NB4 (cell line): ENCODE measurements at regions not wholly inside any gene's neighbourhood (a gene's known extent, or its start where the extent isn't known, plus 50 kb on each side); places are given as distances from the start of the nearest gene placed in this dataset.

Experiments used
- DNase-seq: peaks from one replicate; pipeline ENCODE4 v3.0.0; 2010; ENCODE audit warnings: low read depth
- H3K4me3 ChIP-seq: one replicate; pipeline ENCODE4 v1.5.1; 2011; ENCODE audit warnings: mild to moderate bottlenecking, low read depth, low read length, moderate library complexity
- CTCF ChIP-seq: IDR thresholded peaks from one replicate; pipeline ENCODE4 v1.5.1; 2012; ENCODE audit warnings: low read depth, low read length
- MAX ChIP-seq: IDR thresholded peaks from 2 replicates; pipeline ENCODE4 v1.6.1; 2011; ENCODE audit warnings: low read depth, low read length
- MYC ChIP-seq: IDR thresholded peaks from 2 replicates; pipeline ENCODE4 v1.6.1; 2011; ENCODE audit warnings: low read depth, low read length
- POLR2A ChIP-seq: IDR thresholded peaks from 2 replicates; pipeline ENCODE4 v1.6.1; 2011; ENCODE audit warnings: mild to moderate bottlenecking; ENCODE audit not compliant: insufficient read length; ENCODE audit errors: extremely low read depth

GRCh38 chr4:43360296-43360695, 467.8 kb downstream of the GRXCR1 start:
- DNase-seq, result no peak
- no peak for TF ChIP-seq MAX
- TF ChIP-seq MYC, result no peak
- H3K4me3 ChIP-seq, result no peak overlapping the region

GRCh38 chr4:43362875-43363636, 470.5 kb downstream of the GRXCR1 start:
- no peak overlapping the region for H3K4me3 ChIP-seq
- no peak for DNase-seq
- TF ChIP-seq MAX, result no peak
- no peak for TF ChIP-seq MYC
- no peak for TF ChIP-seq POLR2A
- no peak for TF ChIP-seq CTCF

GRCh38 chr4:43369036-43369594, 476.6 kb downstream of the GRXCR1 start:
- no peak overlapping the region for H3K4me3 ChIP-seq
- TF ChIP-seq CTCF (no peak), MYC (no peak), MAX (no peak), POLR2A (no peak)
- DNase-seq, result no peak

GRCh38 chr4:43373201-43373600, 480.7 kb downstream of the GRXCR1 start:
- TF ChIP-seq MYC (no peak), CTCF (no peak), POLR2A (no peak), MAX (no peak)
- no peak overlapping the region for H3K4me3 ChIP-seq
- no peak for DNase-seq

GRCh38 chr4:43374216-43374751, 481.8 kb downstream of the GRXCR1 start:
- no peak for TF ChIP-seq POLR2A
- no peak for TF ChIP-seq CTCF
- no peak for TF ChIP-seq MAX
- no peak for TF ChIP-seq MYC
- no peak overlapping the region for H3K4me3 ChIP-seq
- no peak for DNase-seq

GRCh38 chr4:43379016-43379415, 486.5 kb downstream of the GRXCR1 start:
- DNase-seq, result no peak
- no peak for TF ChIP-seq MYC
- TF ChIP-seq MAX, result no peak
- TF ChIP-seq CTCF, result no peak
- TF ChIP-seq POLR2A, result no peak
- H3K4me3 ChIP-seq, result no peak overlapping the region
